H1 (cell line): ENCODE measurements at regions not wholly inside any gene's neighbourhood (a gene's known extent, or its start where the extent isn't known, plus 50 kb on each side); places are given as distances from the start of the nearest gene placed in this dataset.
A peak's percentile ranks its signal among the peaks of the same experiment; 100 is the strongest.

Source experiments
- CTCF ChIA-PET: fragments of 300-600 bp; sonication (Branson Sonifier 250); formaldehyde crosslinking; loops from one replicate; lab custom pipeline; 2021; ENCODE audit not compliant: partially characterized antibody; lab: Charles Lee
- POLR2A ChIA-PET: fragments of 300-600 bp; sonication (Branson Sonifier 250); formaldehyde crosslinking; loops from one replicate; lab custom pipeline; 2021; ENCODE audit warnings: inconsistent platforms; ENCODE audit not compliant: partially characterized antibody; lab: Charles Lee
- DNase-seq, 2 experiments: peaks; one replicate each; pipeline versions ENCODE4 v3.0.0 to v3.0.0-alpha.2; 2010 to 2022; ENCODE audit warnings: low spot score in 2 of 2, low read depth in 1 of 2, mixed read lengths in 1 of 2
- FAIRE-seq: peaks from 2 replicates; lab custom pipeline; 2011; peaks lifted over from hg19 to GRCh38; lab: Jason Lieb, UNC
- H2AFZ ChIP-seq: 2 replicates; pipeline ENCODE4 v1.8.1; 2012; ENCODE audit warnings: low read length, inconsistent platforms
- H2AK5ac ChIP-seq: 2 replicates; pipeline ENCODE4 v1.6.1; 2013; ENCODE audit warnings: low read depth, low read length
- H2BK120ac ChIP-seq: replicated peaks from 2 replicates; pipeline ENCODE3; 2013; ENCODE audit warnings: low read depth, low read length, inconsistent platforms
- H2BK12ac ChIP-seq: 2 replicates; pipeline ENCODE4 v1.6.1; 2013; ENCODE audit warnings: low read depth, low read length
- H2BK15ac ChIP-seq: 2 replicates; pipeline ENCODE4 v1.6.1; 2013; ENCODE audit warnings: low read length
- H2BK20ac ChIP-seq: 2 replicates; pipeline ENCODE4 v1.6.1; 2013; ENCODE audit warnings: low read length
- H2BK5ac ChIP-seq: 2 replicates; pipeline ENCODE4 v1.6.1; 2013; ENCODE audit warnings: low read depth, low read length
- H3K14ac ChIP-seq: 2 replicates; pipeline ENCODE4 v1.6.1; 2013; ENCODE audit warnings: inconsistent platforms; ENCODE audit not compliant: insufficient read length
- H3K18ac ChIP-seq: 2 replicates; pipeline ENCODE4 v1.6.1; 2013; ENCODE audit warnings: low read length; ENCODE audit errors: extremely low read depth
- H3K23ac ChIP-seq: 2 replicates; pipeline ENCODE4 v1.6.1; 2013; ENCODE audit warnings: inconsistent platforms; ENCODE audit not compliant: insufficient read length
- H3K23me2 ChIP-seq: 2 replicates; pipeline ENCODE4 v1.6.1; 2013; ENCODE audit warnings: low read depth, low read length
- H3K27ac ChIP-seq: 2 replicates; pipeline ENCODE4 v1.6.1; 2011; ENCODE audit warnings: low read depth, low read length, inconsistent platforms
- H3K27me3 ChIP-seq, 4 experiments: replicated peaks in 1 of 4; 1 replicate in 1 of 4; 2 replicates in 3 of 4; pipeline versions ENCODE4 v1.6.1 to v1.8.1; 2011 to 2013; ENCODE audit warnings: low read length in 3 of 4, mild to moderate bottlenecking in 3 of 4, inconsistent platforms in 2 of 4, mixed read lengths in 2 of 4, moderate library complexity in 1 of 4; ENCODE audit not compliant: control insufficient read depth in 3 of 4, insufficient read depth in 3 of 4; ENCODE audit errors: extremely low read depth in 1 of 4
- H3K36me3 ChIP-seq, 4 experiments: 2 replicates each; pipeline versions ENCODE4 v1.6.1 to v1.8.1; 2011 to 2013; ENCODE audit warnings: mild to moderate bottlenecking in 4 of 4, low read length in 3 of 4, moderate library complexity in 2 of 4, control low read depth in 1 of 4, inconsistent platforms in 1 of 4; ENCODE audit not compliant: insufficient read depth in 4 of 4, control insufficient read depth in 2 of 4
- H3K4ac ChIP-seq: replicated peaks from 2 replicates; pipeline ENCODE3; 2013; ENCODE audit warnings: low read length, low read depth, mixed read lengths, inconsistent platforms; ENCODE audit not compliant: insufficient read length
- H3K4me1 ChIP-seq, 4 experiments: replicated peaks in 1 of 4; 1 replicate in 1 of 4; 2 replicates in 3 of 4; pipeline versions ENCODE4 v1.6.1 to v1.8.1; 2011 to 2013; ENCODE audit warnings: low read length in 3 of 4, inconsistent platforms in 2 of 4, mixed read lengths in 1 of 4; ENCODE audit not compliant: insufficient read depth in 4 of 4, control insufficient read depth in 3 of 4
- H3K4me2 ChIP-seq, 2 experiments: 2 replicates each; pipeline versions ENCODE4 v1.6.1 to v1.8.1; 2011 to 2013; ENCODE audit warnings: low read depth in 2 of 2, low read length in 2 of 2, control low read depth in 1 of 2, inconsistent platforms in 1 of 2, mild to moderate bottlenecking in 1 of 2; ENCODE audit not compliant: insufficient read depth in 1 of 2
- H3K4me3 ChIP-seq, 4 experiments: fragments of 200-600, 300-600 bp in 1 of 4; sonication (generic), shearing (Covaris generic), sonication (Bioruptor Twin) in 1 of 4; 2 replicates each; pipeline versions ENCODE4 v1.5.1 to v1.8.1; 2011 to 2016; ENCODE audit warnings: low read length in 4 of 4, low read depth in 3 of 4, control low read depth in 2 of 4, inconsistent platforms in 2 of 4, mild to moderate bottlenecking in 2 of 4, mixed read lengths in 1 of 4, moderate library complexity in 1 of 4; ENCODE audit not compliant: insufficient read depth in 2 of 4; ENCODE audit errors: extremely low read depth in 1 of 4
- H3K56ac ChIP-seq: replicated peaks from 2 replicates; pipeline ENCODE3; 2013; ENCODE audit warnings: low read depth, mild to moderate bottlenecking, mixed read lengths, low read length, inconsistent platforms; ENCODE audit not compliant: insufficient read length
- H3K79me1 ChIP-seq: 2 replicates; pipeline ENCODE4 v1.6.1; 2013; ENCODE audit warnings: low read depth, low read length, control low read depth
- H3K79me2 ChIP-seq, 2 experiments: 2 replicates each; pipeline versions ENCODE4 v1.6.1 to v1.8.1; 2012 to 2013; ENCODE audit warnings: low read length in 2 of 2, mild to moderate bottlenecking in 2 of 2, inconsistent platforms in 1 of 2; ENCODE audit not compliant: insufficient read depth in 2 of 2, control insufficient read depth in 1 of 2
- H3K9ac ChIP-seq, 4 experiments: replicated peaks in 1 of 4; 1 replicate in 1 of 4; 2 replicates in 3 of 4; pipeline versions ENCODE4 v1.6.1 to v1.8.1; 2011 to 2013; ENCODE audit warnings: low read depth in 3 of 4, low read length in 3 of 4, control low read depth in 2 of 4, mild to moderate bottlenecking in 2 of 4, moderate library complexity in 2 of 4, inconsistent platforms in 1 of 4; ENCODE audit errors: extremely low read depth in 1 of 4
- H3K9me3 ChIP-seq, 2 experiments: 2 replicates each; pipeline versions ENCODE4 v1.6.1 to v1.8.1; 2012 to 2013; ENCODE audit warnings: mild to moderate bottlenecking in 2 of 2, moderate library complexity in 2 of 2, control low read depth in 1 of 2, inconsistent platforms in 1 of 2, low read depth in 1 of 2, low read length in 1 of 2, mixed read lengths in 1 of 2; ENCODE audit not compliant: insufficient read depth in 2 of 2
- H4K20me1 ChIP-seq, 2 experiments: replicated peaks in 1 of 2; 2 replicates each; pipeline versions ENCODE3 to v1.8.1; 2011 to 2013; ENCODE audit warnings: inconsistent platforms in 2 of 2, low read length in 2 of 2, mild to moderate bottlenecking in 1 of 2; ENCODE audit not compliant: insufficient read depth in 2 of 2, control insufficient read depth in 1 of 2
- H4K5ac ChIP-seq: 2 replicates; pipeline ENCODE4 v1.6.1; 2013; ENCODE audit warnings: low read length, low read depth, mixed read lengths, inconsistent platforms; ENCODE audit not compliant: insufficient read length
- H4K8ac ChIP-seq: 2 replicates; pipeline ENCODE4 v1.8.0; 2013; ENCODE audit warnings: mild to moderate bottlenecking, moderate library complexity, low read length, inconsistent platforms; ENCODE audit not compliant: insufficient read depth; ENCODE audit errors: extremely low read depth
- H4K91ac ChIP-seq: replicated peaks from 2 replicates; pipeline ENCODE3; 2013; ENCODE audit warnings: low read length, mixed read lengths, inconsistent platforms; ENCODE audit not compliant: insufficient read length
- E2F6 ChIP-seq: IDR thresholded peaks from 2 replicates; pipeline ENCODE4 v1.6.1; 2012; ENCODE audit warnings: inconsistent platforms
- EP300 ChIP-seq, 2 experiments: IDR thresholded peaks; 1 replicate in 1 of 2; 2 replicates in 1 of 2; pipeline ENCODE4 v1.6.1; 2011 to 2012; ENCODE audit warnings: low read depth in 2 of 2, low read length in 2 of 2, mild to moderate bottlenecking in 2 of 2, borderline replicate concordance in 1 of 2, inconsistent platforms in 1 of 2, moderate library complexity in 1 of 2
- GTF2F1 ChIP-seq: IDR thresholded peaks from 2 replicates; pipeline ENCODE4 v1.6.1; 2012; ENCODE audit warnings: low read depth, low read length, improper control_type of control experiment, borderline replicate concordance
- KDM5A ChIP-seq: fragments of 200-600 bp; IDR thresholded peaks from 2 replicates; pipeline ENCODE4 v1.7.1; 2012; ENCODE audit warnings: mild to moderate bottlenecking, low read length, inconsistent platforms, mixed read lengths
- RBBP5 ChIP-seq: IDR thresholded peaks from 2 replicates; pipeline ENCODE4 v1.7.1; 2012; ENCODE audit warnings: low read depth, mild to moderate bottlenecking, inconsistent platforms, low read length, moderate library complexity, borderline replicate concordance
- RXRA ChIP-seq: IDR thresholded peaks from 2 replicates; pipeline ENCODE4 v1.6.1; 2011; ENCODE audit warnings: low read depth, mild to moderate bottlenecking, low read length, moderate library complexity; ENCODE audit not compliant: insufficient read depth
- SIRT6 ChIP-seq: IDR thresholded peaks from one replicate; pipeline ENCODE4 v1.7.1; 2012; ENCODE audit warnings: low read length, inconsistent platforms
- SP1 ChIP-seq: IDR thresholded peaks from 2 replicates; pipeline ENCODE4 v1.6.1; 2011; ENCODE audit warnings: low read depth, low read length
- SUZ12 ChIP-seq: fragments of 200-600 bp; sonication (generic); IDR thresholded peaks from 2 replicates; pipeline ENCODE4 v1.6.1; 2012; ENCODE audit warnings: mild to moderate bottlenecking, inconsistent platforms, low read length, moderate library complexity, mixed read lengths
- TBP ChIP-seq: IDR thresholded peaks from 2 replicates; pipeline ENCODE4 v1.6.1; 2011; ENCODE audit warnings: low read depth, low read length, improper control_type of control experiment
- TCF12 ChIP-seq: IDR thresholded peaks from 2 replicates; pipeline ENCODE4 v1.6.1; 2011; ENCODE audit warnings: low read depth, mild to moderate bottlenecking, low read length
- WGBS, 2 experiments: shearing (Covaris generic) in 1 of 2; methylation state at CpG; one replicate each; pipeline versions ENCODE4 v1.1.6 to v1.1.7; 2013 to 2015; ENCODE audit warnings: low lambda C conversion rate in 2 of 2, mixed read lengths in 2 of 2, inconsistent platforms in 1 of 2, low coverage in 1 of 2, missing lambda C conversion rate in 1 of 2; ENCODE audit not compliant: insufficient replicate concordance in 2 of 2, insufficient coverage in 1 of 2, insufficient read length in 1 of 2; ENCODE audit errors: extremely low coverage in 1 of 2, missing lambda C conversion rate in 1 of 2; 5-methylcytosine and 5-hydroxymethylcytosine counted together

- ChIA-PET CTCF (interaction anchor here (0.6 to 1.4 kb wide), 8 partner anchors 10 to 225 kb away, joined by 3 read pairs; no protein-coding TSS in a partner anchor), POLR2A (interaction anchor here (0.6 kb wide), 1 partner anchor 87 kb away, joined by 4 read pairs; no protein-coding TSS in a partner anchor)
- Histone ChIP-seq H3K36me3 (no peaks in the 10 kb centered on the region), H3K9me3 (no peaks in the 10 kb centered on the region; a peak in 1 of 4 replicates), H3K23me2 (no peaks in the 10 kb centered on the region), H2AFZ (peak overlapping the region; percentile 75; the same call in 1 of the 2 replicates), H3K14ac (no peak overlapping the region), H4K5ac (peak overlapping the region; percentile 49), H3K27ac (no peak overlapping the region), H3K18ac (peak overlapping the region; percentile 79), H3K4me2 (peak overlapping the region in 1 of 2 experiments; percentile 47; a peak in 1 of 4 replicates), H2BK15ac (no peak overlapping the region), H2AK5ac (no peak overlapping the region), H2BK12ac (peak overlapping the region; percentile 86), H2BK5ac (peak overlapping the region; percentile 73; the same call in 1 of the 2 replicates), H3K4me1 (peaks cover 0 to 12% (median 7%) of the 10 kb centered on the region in 4 experiments; a peak in 5 of 7 replicates), H2BK120ac (no peak overlapping the region), H4K20me1 (no peaks in the 10 kb centered on the region), H3K56ac (no peak overlapping the region), H3K27me3 (peaks cover 0 to 13% (median 8%) of the 10 kb centered on the region in 4 experiments; a peak in 4 of 7 replicates), H4K91ac (no peak overlapping the region), H3K23ac (no peak overlapping the region), H2BK20ac (peak overlapping the region; percentile 96), H3K4me3 (no peak overlapping the region), H4K8ac (no peak overlapping the region), H3K9ac (no peak overlapping the region), H3K79me1 (no peaks in the 10 kb centered on the region), H3K79me2 (no peaks in the 10 kb centered on the region), H3K4ac (no peak overlapping the region)
- 49% methylated on average over 8 of the region's 8 CpGs; no CpG with 5 or more reads in 1 of the 2 experiments for WGBS, 2 experiments
- TF ChIP-seq RBBP5, result peak; percentile 40; the same call in 1 of the 2 replicates
- no peak for TF ChIP-seq TCF12
- TF ChIP-seq GTF2F1, result no peak
- TF ChIP-seq E2F6, result no peak
- TF ChIP-seq EP300 (IDR thresholded peaks at IDR 0.05; ENCODE audit: borderline replicate concordance in 1 of 2, low read depth in 2 of 2, low read length in 2 of 2), result no peak
- TF ChIP-seq SP1, result 0 out of 2 replicates have a peak, but pooled peaks have one; percentile 46
- TF ChIP-seq TBP, result no peak
- TF ChIP-seq SUZ12, result no peak
- no peak for TF ChIP-seq RXRA
- TF ChIP-seq KDM5A, result no peak
- TF ChIP-seq SIRT6, result no peak
- FAIRE-seq (no peak), DNase-seq (no peak)
Observed at GRCh38 chr20:56748476-56749377, 119.6 kb downstream of the TFAP2C start.
